GM19099 (cell line): ENCODE measurements at regions not wholly inside any gene's neighbourhood (a gene's known extent, or its start where the extent isn't known, plus 50 kb on each side); places are given as distances from the start of the nearest gene placed in this dataset.

Experiments
- POLR2A ChIP-seq: IDR thresholded peaks from 3 replicates; pipeline ENCODE4 v1.6.1; 2011; ENCODE audit warnings: low read depth; ENCODE audit not compliant: insufficient read length; ENCODE audit errors: extremely low read depth

GRCh38 chr11:115905341-115906000 is 401.3 kb upstream of the CADM1 start:
- no peak for TF ChIP-seq POLR2A

GRCh38 chr11:115903179-115903578 is 399.0 kb upstream of the CADM1 start:
- TF ChIP-seq POLR2A, result no peak

GRCh38 chr11:115901069-115901468 is 396.9 kb upstream of the CADM1 start:
- no peak for TF ChIP-seq POLR2A

GRCh38 chr11:115900111-115900510 is 395.9 kb upstream of the CADM1 start:
- no peak for TF ChIP-seq POLR2A

- TF ChIP-seq POLR2A, result no peak
Observed at GRCh38 chr11:115897707-115898106, 393.5 kb upstream of the CADM1 start.

- no peak for TF ChIP-seq POLR2A
Observed at GRCh38 chr11:115896084-115896483, 391.9 kb upstream of the CADM1 start.

GRCh38 chr11:115895594-115895993 is 391.4 kb upstream of the CADM1 start:
- TF ChIP-seq POLR2A, result no peak

- TF ChIP-seq POLR2A, result no peak
Observed at GRCh38 chr11:115894176-115894575, 390.0 kb upstream of the CADM1 start.

GRCh38 chr11:115893461-115894099 is 389.4 kb upstream of the CADM1 start:
- TF ChIP-seq POLR2A, result no peak

- no peak for TF ChIP-seq POLR2A
Observed at GRCh38 chr11:115892016-115892415, 387.8 kb upstream of the CADM1 start.

GRCh38 chr11:115891581-115891980 is 387.4 kb upstream of the CADM1 start:
- no peak for TF ChIP-seq POLR2A

- no peak for TF ChIP-seq POLR2A
Observed at GRCh38 chr11:115890500-115890899, 386.3 kb upstream of the CADM1 start.

GRCh38 chr11:115889712-115890111 is 385.5 kb upstream of the CADM1 start:
- no peak for TF ChIP-seq POLR2A

GRCh38 chr11:115887727-115888126 is 383.5 kb upstream of the CADM1 start:
- no peak for TF ChIP-seq POLR2A

GRCh38 chr11:115887316-115887715 is 383.1 kb upstream of the CADM1 start:
- TF ChIP-seq POLR2A, result no peak

- no peak for TF ChIP-seq POLR2A
Observed at GRCh38 chr11:115886422-115886733, 382.2 kb upstream of the CADM1 start.

GRCh38 chr11:115885535-115886421 is 381.6 kb upstream of the CADM1 start:
- no peak for TF ChIP-seq POLR2A
